ENCODE measurements at regions not wholly inside any gene's neighbourhood (a gene's known extent, or its start where the extent isn't known, plus 50 kb on each side); places are given as distances from the start of the nearest gene placed in this dataset.

DNA sequence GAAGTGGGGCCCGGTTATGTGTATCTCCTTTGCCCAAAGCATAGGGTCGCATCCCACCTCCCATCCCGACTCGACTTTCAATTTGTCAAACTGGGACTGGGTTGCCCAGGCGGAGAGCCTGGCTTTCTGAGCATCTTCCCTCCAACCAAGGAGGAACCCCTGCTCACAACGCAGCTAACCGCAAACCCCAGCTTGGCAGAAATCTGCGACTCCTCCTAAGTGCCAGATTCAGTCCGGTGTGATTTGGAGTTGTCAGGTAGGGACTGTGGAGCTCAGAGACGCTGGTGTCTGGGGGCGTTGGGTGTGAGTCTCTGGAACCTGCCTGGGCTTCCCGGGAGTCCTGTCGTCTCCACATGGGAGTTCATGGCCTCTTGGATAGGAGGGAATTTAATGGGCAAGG lies 1126.7 kb downstream of the AACS start:
- TF ChIP-seq, protein P1, sequence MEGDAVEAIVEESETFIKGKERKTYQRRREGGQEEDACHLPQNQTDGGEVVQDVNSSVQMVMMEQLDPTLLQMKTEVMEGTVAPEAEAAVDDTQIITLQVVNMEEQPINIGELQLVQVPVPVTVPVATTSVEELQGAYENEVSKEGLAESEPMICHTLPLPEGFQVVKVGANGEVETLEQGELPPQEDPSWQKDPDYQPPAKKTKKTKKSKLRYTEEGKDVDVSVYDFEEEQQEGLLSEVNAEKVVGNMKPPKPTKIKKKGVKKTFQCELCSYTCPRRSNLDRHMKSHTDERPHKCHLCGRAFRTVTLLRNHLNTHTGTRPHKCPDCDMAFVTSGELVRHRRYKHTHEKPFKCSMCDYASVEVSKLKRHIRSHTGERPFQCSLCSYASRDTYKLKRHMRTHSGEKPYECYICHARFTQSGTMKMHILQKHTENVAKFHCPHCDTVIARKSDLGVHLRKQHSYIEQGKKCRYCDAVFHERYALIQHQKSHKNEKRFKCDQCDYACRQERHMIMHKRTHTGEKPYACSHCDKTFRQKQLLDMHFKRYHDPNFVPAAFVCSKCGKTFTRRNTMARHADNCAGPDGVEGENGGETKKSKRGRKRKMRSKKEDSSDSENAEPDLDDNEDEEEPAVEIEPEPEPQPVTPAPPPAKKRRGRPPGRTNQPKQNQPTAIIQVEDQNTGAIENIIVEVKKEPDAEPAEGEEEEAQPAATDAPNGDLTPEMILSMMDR (IDR thresholded peaks at IDR 0.05) = no peak
- no peak for TF ChIP-seq POLR2A (IDR thresholded peaks at IDR 0.05)
